ENCODE measurements at regions not wholly inside any gene's neighbourhood (a gene's known extent, or its start where the extent isn't known, plus 50 kb on each side); places are given as distances from the start of the nearest gene placed in this dataset.

- BruUV-seq (replicated peaks): no TSS peak
- no peak overlapping the region for H3K4me3 ChIP-seq
- TF ChIP-seq ZNF174 (CRISPR knock-in tag; IDR thresholded peaks at IDR 0.05): no peak
- no peak for TF ChIP-seq HES1 (IDR thresholded peaks at IDR 0.05; ENCODE audit: low read depth)
- DNase-seq (ENCODE audit: extremely low read depth in 1 of 4, low spot score in 3 of 4): no peak
- H3K27ac ChIP-seq (ENCODE audit: extremely low read depth, low read depth, low read length): no peak overlapping the region
- H3K36me3 ChIP-seq (ENCODE audit: control insufficient read depth, insufficient read depth, low read length): no peaks in the 10 kb centered on the region
- FAIRE-seq: no peak
- ChIA-PET POLR2A (no interaction called here), CTCF (ENCODE audit: low intra/inter-chr PET ratio) (no interaction called here)
- in situ Hi-C loops (cut with MboI): no loop called here
- H3K27me3 ChIP-seq (ENCODE audit: control insufficient read depth in 2 of 2, insufficient read depth in 2 of 2, low read length in 2 of 2): no peaks in the 10 kb centered on the region
- H3K9me1 ChIP-seq (ENCODE audit: control insufficient read depth, insufficient read depth, low read length): no peaks in the 10 kb centered on the region
- no peak overlapping the region for H2AFZ ChIP-seq (ENCODE audit: low read depth, low read length)
- ATAC-seq: no peak
- no peaks in the 10 kb centered on the region for H3K79me2 ChIP-seq (ENCODE audit: control insufficient read depth, insufficient read depth, low read length)
- intact Hi-C loops (cut with micrococcal nuclease): no loop called here
- 7% methylated on average over 4 of the region's 4 CpGs for whole genome bisulfite sequencing (ENCODE audit: insufficient coverage, low coverage, missing lambda C conversion rate)
- no peaks in the 10 kb centered on the region for H4K20me1 ChIP-seq (replicated peaks; ENCODE audit: control insufficient read depth, insufficient read depth, low read length)
- no peak overlapping the region for H3K9ac ChIP-seq (ENCODE audit: insufficient read depth in 1 of 2, low read depth in 2 of 2, low read length in 2 of 2)
- H3K4me2 ChIP-seq (ENCODE audit: insufficient read depth, low read length): no peak overlapping the region
- no peaks in the 10 kb centered on the region for H3K9me3 ChIP-seq (replicated peaks; ENCODE audit: control insufficient read depth, insufficient read depth, low read depth, low read length)
- H3K4me1 ChIP-seq (replicated peaks in 1 of 2; ENCODE audit: control insufficient read depth in 2 of 2, insufficient read depth in 2 of 2, low read length in 2 of 2): no peaks in the 10 kb centered on the region
Observed at GRCh38 chr17:14470417-14470816, 169.5 kb downstream of the HS3ST3B1 start.

GRCh38 chr17:14469971-14470370 is 169.1 kb downstream of the HS3ST3B1 start:
- ATAC-seq (no peak), FAIRE-seq (no peak), DNase-seq (ENCODE audit: extremely low read depth in 1 of 4, low spot score in 3 of 4) (no peak)
- no peaks in the 10 kb centered on the region for H3K9me1 ChIP-seq (ENCODE audit: control insufficient read depth, insufficient read depth, low read length)
- H3K79me2 ChIP-seq (ENCODE audit: control insufficient read depth, insufficient read depth, low read length): no peaks in the 10 kb centered on the region
- H2AFZ ChIP-seq (ENCODE audit: low read depth, low read length): no peak overlapping the region
- no peaks in the 10 kb centered on the region for H3K36me3 ChIP-seq (ENCODE audit: control insufficient read depth, insufficient read depth, low read length)
- intact Hi-C loops (cut with micrococcal nuclease): no loop called here
- no peaks in the 10 kb centered on the region for H3K4me1 ChIP-seq (replicated peaks in 1 of 2; ENCODE audit: control insufficient read depth in 2 of 2, insufficient read depth in 2 of 2, low read length in 2 of 2)
- no TSS peak for BruUV-seq (replicated peaks)
- ChIA-PET CTCF (ENCODE audit: low intra/inter-chr PET ratio) (no interaction called here), POLR2A (no interaction called here)
- H3K9me3 ChIP-seq (replicated peaks; ENCODE audit: control insufficient read depth, insufficient read depth, low read depth, low read length): no peaks in the 10 kb centered on the region
- no peaks in the 10 kb centered on the region for H4K20me1 ChIP-seq (replicated peaks; ENCODE audit: control insufficient read depth, insufficient read depth, low read length)
- H3K4me3 ChIP-seq: no peak overlapping the region
- no peak overlapping the region for H3K27ac ChIP-seq (ENCODE audit: extremely low read depth, low read depth, low read length)
- H3K9ac ChIP-seq (ENCODE audit: insufficient read depth in 1 of 2, low read depth in 2 of 2, low read length in 2 of 2): no peak overlapping the region
- WGBS (ENCODE audit: insufficient coverage, low coverage, missing lambda C conversion rate): 5% methylated on average over 3 of the region's 3 CpGs
- no peak for TF ChIP-seq ZFP91 (CRISPR knock-in tag; IDR thresholded peaks at IDR 0.05)
- TF ChIP-seq FIP1L1 (IDR thresholded peaks at IDR 0.05; ENCODE audit: low read depth, low read length, poor library complexity, severe bottlenecking): no peak
- TF ChIP-seq MBD2 (IDR thresholded peaks at IDR 0.05; ENCODE audit: borderline replicate concordance, low read depth): no peak
- H3K4me2 ChIP-seq (ENCODE audit: insufficient read depth, low read length): no peak overlapping the region
- in situ Hi-C loops (cut with MboI): no loop called here
- no peaks in the 10 kb centered on the region for H3K27me3 ChIP-seq (ENCODE audit: control insufficient read depth in 2 of 2, insufficient read depth in 2 of 2, low read length in 2 of 2)
